Glomerular visceral epithelial cell (primary cell): ENCODE measurements at regions not wholly inside any gene's neighbourhood (a gene's known extent, or its start where the extent isn't known, plus 50 kb on each side); places are given as distances from the start of the nearest gene placed in this dataset.
"Not testable (repeated sequence)": the region's sequence is repeated elsewhere in the genome, so short reads cannot be mapped to it uniquely, and the experiment has no call there.

Experiments
- DNase-seq: peaks from one replicate; pipeline ENCODE4 v3.0.0-alpha.2; 2016; ENCODE audit errors: extremely low spot score

- DNase-seq, result not testable (repeated sequence)
These were observed 53.1 kb downstream of the HSFY1 start for GRCh38 chrY:18599606-18600005.

- DNase-seq, result not testable (repeated sequence)
These were observed 54.8 kb downstream of the HSFY1 start for GRCh38 chrY:18601287-18601686.

GRCh38 chrY:18606251-18606650 lies 59.7 kb downstream of the HSFY1 start:
- not testable (repeated sequence) for DNase-seq

GRCh38 chrY:18608205-18608604 lies 61.7 kb downstream of the HSFY1 start:
- not testable (repeated sequence) for DNase-seq

- not testable (repeated sequence) for DNase-seq
These were observed 69.3 kb downstream of the HSFY1 start for GRCh38 chrY:18615809-18616208.

- DNase-seq, result not testable (repeated sequence)
These were observed 83.4 kb downstream of the HSFY1 start for GRCh38 chrY:18629805-18630516.

GRCh38 chrY:18630571-18630970 lies 84.1 kb downstream of the HSFY1 start:
- not testable (repeated sequence) for DNase-seq

GRCh38 chrY:18631610-18632009 lies 85.1 kb downstream of the HSFY1 start:
- not testable (repeated sequence) for DNase-seq

GRCh38 chrY:18650746-18651145 lies 104.2 kb downstream of the HSFY1 start:
- no peak for DNase-seq

- DNase-seq, result no peak
These were observed 109.0 kb downstream of the HSFY2 start for GRCh38 chrY:18664559-18664958.

GRCh38 chrY:18669790-18670189 lies 103.7 kb downstream of the HSFY2 start:
- DNase-seq, result peak; percentile 42

GRCh38 chrY:18671970-18672369 lies 101.6 kb downstream of the HSFY2 start:
- DNase-seq, result no peak

GRCh38 chrY:18686027-18686426 lies 87.5 kb downstream of the HSFY2 start:
- not testable (repeated sequence) for DNase-seq

GRCh38 chrY:18688362-18688761 lies 85.2 kb downstream of the HSFY2 start:
- not testable (repeated sequence) for DNase-seq

GRCh38 chrY:18689420-18689819 lies 84.1 kb downstream of the HSFY2 start:
- not testable (repeated sequence) for DNase-seq

GRCh38 chrY:18689890-18690593 lies 83.5 kb downstream of the HSFY2 start:
- DNase-seq, result not testable (repeated sequence)

- DNase-seq, result not testable (repeated sequence)
These were observed 76.7 kb downstream of the HSFY2 start for GRCh38 chrY:18696788-18697187.

- not testable (repeated sequence) for DNase-seq
These were observed 69.3 kb downstream of the HSFY2 start for GRCh38 chrY:18704198-18704597.

- DNase-seq, result not testable (repeated sequence)
These were observed 61.8 kb downstream of the HSFY2 start for GRCh38 chrY:18711785-18712184.

GRCh38 chrY:18713760-18714159 lies 59.8 kb downstream of the HSFY2 start:
- not testable (repeated sequence) for DNase-seq

GRCh38 chrY:18718714-18719113 lies 54.8 kb downstream of the HSFY2 start:
- not testable (repeated sequence) for DNase-seq

- DNase-seq, result not testable (repeated sequence)
These were observed 53.1 kb downstream of the HSFY2 start for GRCh38 chrY:18720395-18720794.
